Mesothelial cell of epicardium (in vitro differentiated cells): ENCODE measurements at regions not wholly inside any gene's neighbourhood (a gene's known extent, or its start where the extent isn't known, plus 50 kb on each side); places are given as distances from the start of the nearest gene placed in this dataset.
A peak's percentile ranks its signal among the peaks of the same experiment; 100 is the strongest.

ENCODE experiments used
- DNase-seq, 2 experiments: peaks; one replicate each; pipeline ENCODE4 v3.0.0; 2021; ENCODE audit warnings: low spot score in 2 of 2; ENCODE audit not compliant: unreplicated experiment in 2 of 2
- H3K27ac Mint-ChIP-seq: 2 replicates; pipeline ENCODE4 v1.8.0; 2021; ENCODE audit warnings: mixed read lengths
- H3K27me3 Mint-ChIP-seq: 2 replicates; pipeline ENCODE4 v1.8.0; 2021; ENCODE audit warnings: low read depth, mixed read lengths
- H3K36me3 Mint-ChIP-seq: 2 replicates; pipeline ENCODE4 v1.8.0; 2021; ENCODE audit warnings: mixed read lengths
- H3K4me1 Mint-ChIP-seq: 2 replicates; pipeline ENCODE4 v1.8.0; 2021; ENCODE audit warnings: mixed read lengths
- H3K4me3 Mint-ChIP-seq: 2 replicates; pipeline ENCODE4 v1.8.0; 2021; ENCODE audit warnings: mild to moderate bottlenecking, moderate library complexity, mixed read lengths
- H3K9me3 Mint-ChIP-seq: 2 replicates; pipeline ENCODE4 v1.8.0; 2021; ENCODE audit warnings: mixed read lengths
- CTCF ChIP-seq: fragments of 200-600 bp; sonication (generic); IDR thresholded peaks from one replicate; pipeline ENCODE4 v1.5.0; 2021; ENCODE audit warnings: antibody characterized with exemption; ENCODE audit not compliant: unreplicated experiment

- DNase-seq = no peak
- no peaks in the 10 kb centered on the region for H3K27me3 Mint-ChIP-seq
- H3K4me3 Mint-ChIP-seq = no peak overlapping the region
- peaks cover 16% of the 10 kb centered on the region for H3K4me1 Mint-ChIP-seq
- no peak overlapping the region for H3K27ac Mint-ChIP-seq
- peaks cover 11% of the 10 kb centered on the region for H3K9me3 Mint-ChIP-seq
- H3K36me3 Mint-ChIP-seq = no peaks in the 10 kb centered on the region
- no peak for TF ChIP-seq CTCF
Observed at GRCh38 chrX:3527166-3527565, 180.7 kb upstream of the MXRA5 start.

- Mint-ChIP-seq H3K4me3 (no peak overlapping the region), H3K4me1 (peaks cover 16% of the 10 kb centered on the region), H3K36me3 (no peaks in the 10 kb centered on the region), H3K27ac (peak overlapping the region; percentile 6), H3K9me3 (peaks cover 11% of the 10 kb centered on the region), H3K27me3 (no peaks in the 10 kb centered on the region)
- DNase-seq = no peak
- TF ChIP-seq CTCF = no peak
Observed at GRCh38 chrX:3526731-3527130, 180.3 kb upstream of the MXRA5 start.

- Mint-ChIP-seq H3K4me1 (peaks cover 22% of the 10 kb centered on the region), H3K27me3 (no peaks in the 10 kb centered on the region), H3K9me3 (peaks cover 11% of the 10 kb centered on the region), H3K27ac (no peak overlapping the region), H3K36me3 (no peaks in the 10 kb centered on the region), H3K4me3 (no peak overlapping the region)
- no peak for DNase-seq
- no peak for TF ChIP-seq CTCF
Observed at GRCh38 chrX:3526071-3526470, 179.6 kb upstream of the MXRA5 start.

- Mint-ChIP-seq H3K4me3 (no peak overlapping the region), H3K36me3 (no peaks in the 10 kb centered on the region), H3K9me3 (no peaks in the 10 kb centered on the region), H3K4me1 (peaks cover 16% of the 10 kb centered on the region), H3K27me3 (no peaks in the 10 kb centered on the region), H3K27ac (no peak overlapping the region)
- no peak for DNase-seq
- TF ChIP-seq CTCF = no peak
Observed at GRCh38 chrX:3522101-3522650, 175.7 kb upstream of the MXRA5 start.

- Mint-ChIP-seq H3K27me3 (no peaks in the 10 kb centered on the region), H3K36me3 (no peaks in the 10 kb centered on the region), H3K27ac (peak overlapping the region; percentile 84), H3K4me1 (peaks cover 16% of the 10 kb centered on the region), H3K9me3 (peaks cover 2% of the 10 kb centered on the region), H3K4me3 (no peak overlapping the region)
- no peak for DNase-seq
- TF ChIP-seq CTCF = no peak
Observed at GRCh38 chrX:3521396-3521795, 174.9 kb upstream of the MXRA5 start.

GRCh38 chrX:3520982-3521381, 174.5 kb upstream of the MXRA5 start:
- no peak for DNase-seq
- no peak for TF ChIP-seq CTCF
- H3K27me3 Mint-ChIP-seq = no peaks in the 10 kb centered on the region
- peaks cover 4% of the 10 kb centered on the region for H3K9me3 Mint-ChIP-seq
- peaks cover 16% of the 10 kb centered on the region for H3K4me1 Mint-ChIP-seq
- peak overlapping the region; percentile 84 for H3K27ac Mint-ChIP-seq
- H3K36me3 Mint-ChIP-seq = no peaks in the 10 kb centered on the region
- H3K4me3 Mint-ChIP-seq = no peak overlapping the region
